ENCODE measurements at regions not wholly inside any gene's neighbourhood (a gene's known extent, or its start where the extent isn't known, plus 50 kb on each side); places are given as distances from the start of the nearest gene placed in this dataset.
"Not testable (repeated sequence)": the region's sequence is repeated elsewhere in the genome, so short reads cannot be mapped to it uniquely, and the experiment has no call there.

DNA sequence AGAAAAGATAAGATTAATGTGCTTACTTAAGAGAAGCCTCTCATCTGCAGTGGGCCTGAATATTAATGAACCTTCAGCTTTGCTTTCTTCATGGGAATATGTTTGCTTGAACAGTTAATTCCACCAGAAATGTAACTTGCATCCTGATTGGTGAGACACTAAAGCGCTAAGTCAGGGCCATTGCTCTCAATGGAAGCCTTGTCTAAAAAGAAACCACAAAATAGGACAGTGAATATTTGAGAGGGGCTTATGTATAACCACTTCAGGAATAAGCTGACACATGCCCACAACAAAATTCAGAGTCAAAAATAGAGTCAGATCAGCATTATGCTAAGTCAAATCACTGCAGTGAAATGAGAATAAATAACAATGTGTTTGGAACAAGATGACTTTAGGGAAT lies 1125.8 kb downstream of the STIM2 start:
- no peak for DNase-seq

DNA sequence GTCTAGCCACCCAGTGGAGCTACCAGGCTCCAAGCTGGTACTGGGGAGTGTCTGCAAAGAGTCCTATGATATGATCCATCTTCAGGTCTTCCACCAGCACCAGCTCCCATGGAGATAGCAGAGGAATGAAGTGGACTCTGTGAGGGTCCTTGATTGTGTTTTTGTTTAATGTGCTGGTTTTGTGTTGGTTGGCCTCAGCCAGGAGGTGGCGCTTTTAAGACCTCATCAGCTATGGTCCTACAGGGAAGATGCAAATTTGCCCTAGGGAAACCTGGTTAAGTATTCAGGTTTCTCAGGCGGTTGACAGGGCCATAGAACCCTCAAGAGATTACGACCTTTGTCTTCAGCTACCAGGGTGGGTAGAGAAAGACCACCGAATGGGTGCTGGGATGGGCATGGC lies 1141.1 kb downstream of the STIM2 start:
- DNase-seq = no peak

DNA sequence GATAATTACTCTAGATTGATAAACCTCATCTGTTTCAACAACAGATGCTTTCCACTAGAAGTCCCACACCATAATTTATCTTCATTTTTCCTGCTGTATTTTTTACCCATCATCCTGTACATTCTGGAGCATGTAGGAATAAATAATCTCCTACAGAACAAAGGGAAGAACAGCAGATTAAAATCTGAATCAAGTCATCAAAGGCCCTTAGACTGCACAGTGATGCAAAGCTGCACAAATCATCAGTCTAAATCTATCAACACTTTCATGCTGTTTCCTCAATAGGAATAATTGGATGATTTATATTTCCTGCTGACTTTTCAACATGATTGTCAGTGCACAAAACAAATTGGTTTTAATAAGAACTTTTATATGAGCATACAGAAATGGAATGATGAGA lies 1143.9 kb downstream of the STIM2 start:
- DNase-seq = no peak

DNA sequence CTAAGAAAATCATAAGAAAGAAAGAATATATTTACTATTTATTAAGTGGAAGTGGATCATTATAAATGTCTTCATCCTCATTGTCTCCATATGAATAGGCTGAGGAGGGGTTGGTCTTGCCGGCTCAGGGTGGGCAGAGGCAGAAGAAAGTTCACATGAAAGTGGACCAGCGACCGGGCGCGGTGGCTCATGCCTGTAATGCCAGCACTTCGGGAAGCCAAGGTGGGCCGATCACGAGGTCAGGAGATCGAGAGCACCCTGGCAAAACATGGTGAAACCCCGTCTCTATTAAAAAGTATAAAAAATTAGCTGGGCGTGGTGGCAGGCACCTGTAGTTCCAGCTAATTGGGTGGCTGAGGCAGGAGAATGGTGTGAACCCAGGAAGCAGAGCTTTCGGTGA lies 1145.4 kb downstream of the STIM2 start:
- no peak for DNase-seq

DNA sequence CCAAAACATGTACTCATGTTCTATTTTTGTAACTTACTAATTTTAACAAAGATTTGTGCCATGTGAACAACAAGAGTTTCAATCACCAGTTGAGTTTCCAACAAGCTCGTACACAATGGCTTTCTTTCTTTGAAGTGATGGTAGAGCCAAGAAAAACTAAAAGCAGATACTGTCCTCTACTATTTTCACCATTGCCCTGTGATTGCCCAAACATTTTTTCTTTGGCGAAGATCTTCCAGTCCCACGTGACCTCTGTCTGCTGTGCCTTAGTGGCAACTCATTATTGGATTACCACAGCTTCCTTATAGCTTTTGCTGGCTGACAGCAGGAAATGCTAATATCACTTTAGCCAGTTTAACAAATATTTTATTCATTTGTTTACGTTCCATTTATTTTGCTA lies 1147.1 kb downstream of the STIM2 start:
- DNase-seq = no peak

DNA sequence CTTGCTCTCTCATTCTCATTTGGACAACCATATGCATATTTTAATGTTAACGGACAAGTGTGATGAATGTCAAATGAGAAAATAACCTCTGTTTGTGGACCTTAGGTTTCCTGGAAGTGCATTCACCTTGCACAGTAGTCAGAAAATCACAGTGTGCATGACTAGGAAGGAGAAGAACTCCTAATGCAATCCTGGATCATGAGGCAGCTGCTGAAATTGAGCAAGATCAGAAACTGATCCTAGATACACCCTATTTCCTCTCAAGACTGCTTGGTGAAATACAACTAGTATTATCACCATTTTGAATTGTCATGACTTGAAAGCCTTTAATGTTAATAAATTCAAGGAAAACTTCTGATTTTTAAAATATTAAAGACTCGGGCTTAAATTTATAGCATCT lies 1148.9 kb downstream of the STIM2 start:
- no peak for DNase-seq

DNA sequence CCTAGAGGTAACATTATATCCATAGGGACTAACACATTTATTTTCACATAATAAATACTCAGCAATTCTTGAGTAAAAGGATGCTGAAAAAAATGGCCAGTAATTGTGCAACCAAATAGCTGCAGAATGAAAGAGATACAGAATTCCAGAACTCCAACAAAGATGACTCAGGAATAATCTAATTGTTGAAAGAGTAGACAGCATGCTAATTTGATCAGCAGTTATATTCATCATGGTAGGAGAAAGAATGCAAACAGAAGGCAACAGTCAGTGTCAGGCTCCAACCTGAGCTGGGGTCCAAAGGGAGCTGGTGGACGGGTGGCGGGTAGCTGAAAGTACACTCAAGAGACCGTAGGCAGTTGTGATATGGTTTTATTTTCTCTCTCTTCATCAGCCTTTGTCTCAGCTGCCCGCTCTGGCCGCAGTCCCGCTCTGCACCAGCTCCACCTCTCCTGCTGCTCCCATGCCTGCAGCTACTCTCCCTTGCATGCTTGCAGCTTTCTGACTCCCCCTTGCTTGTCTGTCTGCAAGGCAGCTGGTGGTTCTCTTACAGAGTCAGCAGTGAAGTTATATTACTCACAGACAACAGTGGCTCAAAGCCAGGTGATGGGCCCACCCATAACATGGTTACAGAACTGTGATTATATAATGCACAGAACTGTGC lies 1150.1 kb downstream of the STIM2 start:
- DNase-seq = no peak

DNA sequence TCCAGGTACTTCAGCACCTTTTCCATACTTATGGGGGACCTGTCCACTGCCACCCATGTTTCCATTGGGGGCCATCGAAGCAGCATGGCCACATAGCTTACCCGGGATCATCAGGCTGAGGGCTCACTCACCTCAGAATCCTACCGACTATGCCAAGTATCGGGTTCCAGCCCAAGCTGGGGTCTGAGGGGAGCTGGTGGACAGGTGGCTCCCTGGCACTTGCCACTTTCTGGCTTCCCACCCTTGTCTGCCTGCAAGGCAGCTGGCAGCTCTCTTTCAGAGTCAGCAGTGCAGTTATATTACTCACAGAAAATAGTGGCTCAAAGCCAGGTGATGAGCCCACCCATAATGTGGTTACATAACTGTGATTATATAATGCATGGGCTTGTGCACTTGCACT lies 1153.8 kb downstream of the STIM2 start:
- no peak for DNase-seq

DNA sequence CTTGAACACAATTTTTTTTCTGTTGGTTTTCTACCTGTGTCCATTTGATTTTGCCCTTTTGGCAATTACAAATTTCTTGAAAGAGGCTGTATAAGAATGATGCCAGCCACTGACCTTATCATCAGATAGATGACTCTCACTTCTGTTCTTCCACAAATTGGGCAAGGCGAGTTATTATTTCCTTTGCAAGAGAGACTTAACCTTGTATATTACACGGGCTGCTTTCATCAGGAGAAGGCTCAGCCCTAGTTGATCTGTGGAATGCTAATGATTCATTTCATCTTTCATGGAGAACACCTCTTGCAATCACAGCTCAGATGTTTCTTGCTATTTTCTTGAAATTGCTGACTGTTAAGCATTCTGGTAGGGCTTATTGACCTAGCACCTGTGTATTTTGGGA lies 1155.4 kb downstream of the STIM2 start:
- no peak for DNase-seq

DNA sequence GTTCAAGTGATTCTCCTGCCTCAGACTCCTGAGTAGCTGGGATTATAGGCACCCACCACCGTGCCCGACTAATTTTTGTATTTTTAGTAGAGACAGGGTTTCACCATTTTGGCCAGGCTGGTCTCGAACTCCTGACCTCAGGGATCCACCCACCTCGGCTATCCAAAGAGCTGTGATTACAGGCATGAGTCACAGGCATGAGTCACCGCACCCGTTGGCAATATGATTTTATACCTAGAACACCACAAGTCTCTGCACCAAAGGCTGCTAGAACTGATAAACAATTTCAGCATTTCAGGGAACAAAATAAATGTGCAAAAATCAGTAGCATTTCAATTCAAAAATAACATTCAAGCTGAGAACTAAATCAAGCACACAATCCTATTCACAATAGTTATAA lies 1177.6 kb downstream of the STIM2 start:
- DNase-seq = not testable (repeated sequence)

DNA sequence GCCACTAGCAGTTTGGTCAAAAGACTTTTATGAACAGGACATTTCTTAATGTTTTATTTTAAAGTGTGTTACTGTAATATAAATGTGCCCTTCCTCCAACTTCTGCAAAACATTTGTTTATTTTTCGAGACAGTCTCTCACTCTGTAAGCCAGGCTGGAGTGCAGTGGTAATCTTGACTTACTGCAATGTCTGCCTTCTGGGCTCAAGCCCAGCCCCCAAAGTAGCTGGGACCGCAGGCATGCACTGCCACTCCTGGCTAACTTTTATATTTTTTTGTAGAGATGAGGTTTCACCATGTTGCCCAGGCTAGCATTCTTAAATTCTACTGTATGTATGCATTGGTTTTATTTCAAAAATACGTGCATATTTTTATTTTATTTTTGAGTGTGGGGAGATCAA lies 1201.9 kb downstream of the STIM2 start:
- DNase-seq = no peak

DNA sequence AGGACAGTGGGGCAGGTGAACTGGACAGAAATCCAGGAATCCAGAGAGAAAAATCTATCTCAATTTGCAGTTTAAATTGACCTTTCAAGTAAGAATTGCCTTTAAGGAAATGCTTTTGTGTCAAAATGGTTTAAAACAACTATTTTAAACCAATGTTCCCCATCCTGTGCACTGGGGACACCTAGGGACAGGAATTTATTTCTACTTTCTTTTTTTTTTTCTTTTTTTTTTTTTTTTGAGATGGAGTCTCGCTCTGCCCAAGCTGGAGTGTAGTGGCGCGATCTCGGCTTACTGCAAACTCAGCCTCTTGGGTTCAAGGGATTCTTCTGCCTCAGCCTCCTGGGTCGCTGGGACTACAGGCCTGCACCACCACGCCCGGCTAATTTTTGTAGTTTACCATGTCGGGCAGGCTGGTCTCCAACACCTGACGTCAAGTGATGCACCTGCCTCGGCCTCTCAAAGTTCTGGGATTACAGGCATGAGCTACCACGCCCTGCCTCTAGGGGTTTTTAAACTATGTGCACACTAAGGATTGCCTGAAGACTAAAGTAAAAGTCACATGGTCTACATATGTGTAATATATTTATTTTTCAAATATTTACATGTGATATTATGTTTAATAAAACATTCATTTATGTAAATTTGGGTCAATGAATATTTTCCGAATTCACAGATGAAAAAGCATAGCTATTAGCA lies 1213.4 kb downstream of the STIM2 start:
- DNase-seq = no peak

DNA sequence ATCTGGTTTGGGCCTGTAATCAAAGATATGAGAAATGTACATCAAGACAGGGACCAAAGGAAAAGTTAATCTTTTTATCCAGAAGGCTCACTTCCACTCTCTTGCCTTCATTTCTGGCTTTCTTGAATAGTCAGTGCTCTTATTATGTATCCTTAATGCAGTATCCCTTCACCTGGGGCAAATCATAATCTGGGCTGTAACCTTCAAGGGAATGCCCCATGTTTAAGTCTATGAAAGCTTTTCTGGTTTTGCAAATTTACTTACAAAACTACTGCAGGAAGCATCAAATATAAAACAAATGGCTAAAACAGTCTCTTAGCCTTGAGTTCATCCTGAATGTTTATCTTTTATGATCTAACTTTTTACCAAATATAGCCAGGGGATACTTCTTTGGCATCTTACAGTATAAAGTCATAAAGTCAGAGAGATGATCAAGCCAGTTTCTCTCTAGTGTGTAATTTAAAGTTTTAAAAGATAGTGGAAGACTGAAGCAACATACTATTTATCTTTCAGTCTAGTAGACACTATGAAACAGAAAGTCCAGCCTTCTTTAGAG lies 1214.8 kb downstream of the STIM2 start:
- no peak for DNase-seq

DNA sequence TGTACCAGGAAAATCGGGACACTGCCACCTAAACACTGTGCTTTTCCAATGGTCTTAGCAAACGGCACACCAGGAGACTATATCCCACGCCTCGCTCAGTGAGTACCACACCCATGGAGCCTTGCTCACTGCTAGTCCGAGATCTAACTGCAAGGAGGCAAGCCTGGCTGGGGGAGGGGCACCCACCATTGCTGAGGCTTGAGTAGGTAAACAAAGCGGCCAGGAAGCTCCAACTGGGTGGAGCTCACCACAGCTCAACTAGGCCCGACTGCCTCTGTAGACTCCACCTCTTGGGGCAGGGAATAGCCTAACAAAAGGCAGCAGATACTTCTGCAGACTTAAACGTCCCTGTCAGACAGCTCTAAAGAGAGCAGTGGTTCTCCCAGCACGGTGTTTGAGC lies 1216.6 kb downstream of the STIM2 start:
- not testable (repeated sequence) for DNase-seq

DNA sequence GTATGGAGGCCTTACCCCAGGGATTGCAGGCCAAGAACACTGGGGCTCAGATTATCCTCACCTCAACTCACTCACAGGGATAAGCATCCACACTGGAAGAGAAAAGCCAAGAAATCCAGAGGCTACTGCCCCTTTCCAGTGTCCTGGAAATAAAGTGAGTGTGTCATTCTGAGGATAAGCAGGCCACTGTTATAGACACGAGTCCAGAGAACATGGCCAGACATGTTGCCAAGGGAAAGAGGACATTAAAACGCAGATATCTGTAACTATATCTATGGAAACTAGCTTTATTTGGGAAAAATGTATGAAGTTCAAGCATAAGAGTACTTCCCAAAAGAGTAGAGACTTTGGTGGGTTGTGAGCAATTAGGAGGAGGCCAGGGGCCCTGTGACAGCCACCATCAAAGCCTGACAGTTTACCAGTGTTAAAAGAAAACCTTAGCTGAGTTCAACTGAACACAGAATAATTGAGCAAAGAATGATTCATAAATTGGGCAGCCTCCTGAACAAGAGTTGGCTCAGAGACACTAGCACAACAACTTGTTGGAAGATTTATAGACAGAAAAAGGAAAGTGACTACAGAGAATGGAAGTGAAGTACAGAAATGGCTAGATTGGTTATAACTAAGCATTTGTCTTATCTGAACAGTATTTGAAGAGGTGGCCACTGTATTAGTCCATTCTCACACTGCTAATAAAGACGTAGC lies 1222.2 kb downstream of the STIM2 start:
- DNase-seq = no peak

DNA sequence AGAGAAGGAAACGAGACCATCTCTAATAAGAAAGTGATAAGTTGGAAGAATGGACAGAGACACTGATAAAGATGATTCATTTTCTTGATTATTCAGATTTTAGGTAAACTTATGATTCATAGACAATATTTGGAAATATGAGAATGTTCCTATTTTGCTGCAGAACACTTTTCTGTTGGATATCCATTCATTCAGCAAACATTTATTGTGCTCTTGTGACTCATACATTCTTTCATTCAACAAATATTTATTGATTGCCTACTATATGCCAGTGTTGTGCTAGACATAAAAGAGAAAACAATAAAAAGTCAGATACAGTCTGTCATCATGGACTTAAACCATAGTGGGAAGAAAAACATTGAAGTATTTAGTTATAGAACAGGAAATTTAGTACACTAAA lies 1232.0 kb downstream of the STIM2 start:
- no peak for DNase-seq

DNA sequence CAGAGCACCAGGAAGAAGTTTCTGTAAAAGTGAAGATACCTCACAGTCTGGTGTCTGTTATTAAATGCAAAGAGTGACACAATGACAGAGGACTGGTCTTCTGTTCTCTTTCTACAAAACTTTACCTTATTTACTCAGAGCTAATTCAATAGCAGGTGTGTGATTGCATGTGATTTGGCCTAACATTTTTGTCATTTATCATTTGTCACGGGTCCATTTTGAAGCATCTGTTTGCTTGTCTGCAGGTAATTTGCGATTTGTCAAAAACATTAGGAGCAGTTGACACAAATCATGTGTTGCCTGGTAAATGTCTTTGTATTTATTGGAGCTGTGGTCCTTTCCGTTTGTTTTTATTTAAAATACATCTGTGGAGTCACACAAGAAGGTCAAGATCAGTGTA lies 1232.4 kb downstream of the STIM2 start:
- no peak for DNase-seq

DNA sequence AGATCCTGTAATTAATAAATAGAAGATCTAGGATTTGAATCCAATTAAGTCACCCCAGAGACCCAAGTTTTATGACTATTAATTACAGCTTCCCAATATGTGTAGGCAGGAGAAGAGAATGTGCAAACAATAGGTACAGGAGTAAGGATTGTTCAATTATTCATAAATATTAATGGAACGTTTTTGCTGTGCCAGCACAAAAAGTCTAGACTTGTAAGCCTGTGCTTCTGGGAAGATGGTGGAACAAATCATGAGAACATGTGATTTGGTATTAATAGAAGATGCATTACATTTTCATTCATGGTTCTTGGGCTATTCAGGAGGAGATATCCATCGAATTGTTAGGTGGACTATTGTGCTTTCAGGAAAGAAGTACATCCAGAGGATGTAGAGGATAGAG lies 1240.9 kb downstream of the STIM2 start:
- DNase-seq = no peak

DNA sequence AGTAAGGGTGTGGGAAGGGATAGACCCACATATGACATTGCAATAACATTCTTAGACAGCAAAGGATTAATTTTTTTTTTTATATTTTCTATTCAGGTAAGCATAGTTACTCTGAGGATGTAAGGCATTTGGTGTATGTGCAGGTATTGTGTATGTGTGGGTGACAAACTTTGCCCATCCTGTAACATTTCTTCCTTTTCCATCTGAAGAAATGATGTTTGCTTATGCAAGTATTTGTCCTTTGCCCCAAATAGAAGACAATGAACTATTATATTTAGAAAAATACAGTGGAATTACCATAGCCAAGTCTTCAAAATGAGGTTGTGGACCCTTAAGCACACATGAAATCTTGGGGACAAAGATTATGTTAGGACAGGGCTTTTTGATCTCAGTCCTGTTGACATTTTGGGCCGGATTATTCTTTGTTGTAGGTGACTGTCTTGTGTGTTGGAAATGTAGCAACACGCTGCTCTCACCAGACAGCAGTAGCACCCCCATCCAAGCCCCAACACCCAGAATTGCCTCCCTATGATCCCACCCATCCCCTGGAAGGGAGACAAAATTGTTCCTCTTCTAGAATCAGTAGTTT lies 1244.7 kb downstream of the STIM2 start:
- no peak for DNase-seq

DNA sequence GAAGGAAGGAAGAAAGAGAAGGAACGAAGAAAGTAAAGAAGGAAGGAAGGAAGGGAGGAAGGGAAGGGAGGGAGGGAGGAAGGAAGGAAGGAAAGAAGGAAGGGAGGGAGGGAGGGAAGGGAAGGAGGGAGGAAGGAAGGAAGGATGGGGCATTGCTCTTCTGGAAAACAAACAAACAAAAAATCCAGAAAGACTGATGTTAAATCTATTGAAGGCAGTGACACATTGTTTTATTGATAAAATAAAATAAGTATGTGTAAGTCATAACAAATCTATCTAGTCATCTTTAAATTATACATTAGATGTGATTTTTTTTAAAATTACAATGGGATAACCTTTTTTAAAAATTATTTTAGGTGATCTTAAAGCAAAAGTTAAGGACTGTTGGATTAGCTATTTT lies 1245.5 kb downstream of the STIM2 start:
- no peak for DNase-seq

DNA sequence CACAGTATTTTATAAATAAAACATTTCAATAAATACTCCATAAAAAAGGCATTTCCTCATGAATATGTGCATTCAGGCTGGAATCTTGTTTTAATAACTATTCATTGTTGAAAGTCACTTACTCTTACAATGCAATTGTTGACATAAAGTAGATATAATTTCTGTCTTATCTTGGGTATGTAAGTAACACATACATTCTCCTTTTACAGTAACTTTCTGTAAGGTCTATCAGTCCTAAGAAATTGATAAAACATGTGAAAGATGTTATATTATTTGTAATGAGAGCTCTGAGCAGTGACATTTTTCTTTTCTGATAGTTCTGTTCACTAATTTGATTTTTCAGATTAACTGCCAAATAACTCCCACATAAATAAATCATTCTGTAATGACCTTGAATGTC lies 1249.2 kb downstream of the STIM2 start:
- DNase-seq = no peak

DNA sequence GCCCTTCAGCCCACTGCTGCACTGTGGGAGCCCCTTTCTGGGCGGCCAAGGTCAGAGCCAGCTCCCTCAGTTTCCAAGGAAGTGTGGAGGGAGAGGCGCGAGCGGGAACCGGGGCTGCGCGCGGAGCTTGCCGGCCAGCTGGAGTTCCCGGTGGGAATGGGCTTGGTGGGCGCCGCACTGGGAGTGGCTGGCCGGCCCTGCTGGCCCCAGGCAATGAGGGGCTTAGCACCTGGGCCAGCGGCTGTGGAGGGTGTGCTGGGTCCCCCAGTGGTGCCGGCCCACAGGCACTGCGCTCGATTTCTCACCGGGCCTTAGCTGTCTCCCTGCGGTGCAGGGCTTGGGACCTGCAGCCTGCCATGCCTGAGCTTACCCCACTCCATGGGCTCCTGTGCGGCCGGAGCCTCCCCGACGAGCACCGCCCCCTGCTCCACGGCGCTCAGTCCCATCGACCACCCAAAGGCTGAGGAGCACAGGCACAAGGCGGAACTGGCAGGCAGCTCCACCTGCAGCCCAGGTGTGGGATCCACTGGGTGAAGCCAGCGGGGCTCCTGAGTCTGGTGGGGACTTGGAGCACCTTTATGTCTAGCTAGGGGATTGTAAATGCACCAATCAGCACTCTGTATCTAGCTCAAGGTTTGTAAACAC lies 1252.2 kb downstream of the STIM2 start:
- not testable (repeated sequence) for DNase-seq

DNA sequence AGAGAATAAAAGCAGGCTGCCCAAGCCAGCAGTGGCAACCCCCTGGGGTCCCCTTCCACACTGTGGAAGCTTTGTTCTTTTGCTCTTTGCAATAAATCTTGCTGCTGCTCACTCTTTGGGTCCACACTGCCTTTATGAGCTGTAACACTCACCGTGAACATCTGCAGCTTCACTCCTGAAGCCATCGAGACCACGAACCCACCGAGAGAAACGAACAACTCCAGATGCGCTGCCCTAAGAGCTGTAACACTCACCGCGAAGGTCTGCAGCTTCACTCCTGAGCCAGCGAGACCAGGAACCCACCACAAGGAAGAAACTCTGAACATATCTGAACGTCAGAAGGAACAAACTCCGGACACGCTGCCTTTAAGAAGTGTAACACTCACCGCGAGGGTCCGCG lies 1252.9 kb downstream of the STIM2 start:
- DNase-seq = not testable (repeated sequence)
